Stimulated activated CD8-positive, alpha-beta memory T cell treated with anti-CD3 and anti-CD28 coated beads, Interleukin-2, amount 100 ng/mL, for 48 hours (primary cell): ENCODE measurements at regions not wholly inside any gene's neighbourhood (a gene's known extent, or its start where the extent isn't known, plus 50 kb on each side); places are given as distances from the start of the nearest gene placed in this dataset.

Experiments used
- DNase-seq, 2 donors: peaks; one replicate each; pipeline ENCODE4 v3.0.0-alpha.2; 2020; ENCODE audit warnings: low read depth in 2 of 2

DNA sequence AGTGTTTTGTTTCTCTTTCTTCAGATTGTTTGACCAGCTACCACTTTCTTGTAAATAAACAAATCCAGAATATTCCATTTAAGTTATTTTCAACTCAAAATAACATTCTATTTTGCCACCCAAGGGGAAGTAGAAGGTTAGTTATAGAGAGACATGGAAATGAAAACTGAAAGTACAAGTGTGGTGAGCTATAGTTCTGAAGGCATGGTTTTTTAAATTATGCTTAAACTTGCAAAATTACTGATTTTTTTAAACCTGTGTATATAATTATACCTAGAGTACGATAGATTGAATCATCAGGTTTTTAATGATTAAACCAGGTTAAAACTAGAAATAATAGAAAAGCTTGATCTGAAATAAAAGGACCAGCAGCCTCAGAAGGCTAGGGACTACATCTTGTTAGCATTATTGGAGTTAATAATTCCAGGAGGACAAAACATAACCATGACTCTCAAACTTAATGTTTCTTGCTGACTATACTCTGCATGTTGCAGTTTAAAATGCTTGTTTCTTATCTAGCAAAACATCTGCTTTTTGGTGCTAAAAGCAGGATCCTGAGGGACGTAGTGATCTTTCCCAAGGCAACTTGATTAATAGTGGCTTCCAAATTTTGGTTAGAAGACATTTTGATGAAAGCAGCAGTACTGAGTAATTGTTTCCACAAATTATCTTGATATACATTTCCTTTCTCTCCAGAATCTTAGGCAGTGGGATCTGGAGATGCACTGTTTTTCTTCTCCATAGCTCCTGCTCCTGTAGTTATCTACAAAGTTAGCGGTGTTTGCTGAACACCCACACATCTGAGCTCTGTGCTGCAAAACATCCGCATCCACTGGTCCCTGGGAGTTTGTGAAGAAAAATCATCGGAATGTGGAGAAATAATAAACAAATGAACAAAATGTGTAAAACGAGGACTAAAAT, 327.2 kb upstream of the PKDCC start:
- DNase-seq = no peak

DNA sequence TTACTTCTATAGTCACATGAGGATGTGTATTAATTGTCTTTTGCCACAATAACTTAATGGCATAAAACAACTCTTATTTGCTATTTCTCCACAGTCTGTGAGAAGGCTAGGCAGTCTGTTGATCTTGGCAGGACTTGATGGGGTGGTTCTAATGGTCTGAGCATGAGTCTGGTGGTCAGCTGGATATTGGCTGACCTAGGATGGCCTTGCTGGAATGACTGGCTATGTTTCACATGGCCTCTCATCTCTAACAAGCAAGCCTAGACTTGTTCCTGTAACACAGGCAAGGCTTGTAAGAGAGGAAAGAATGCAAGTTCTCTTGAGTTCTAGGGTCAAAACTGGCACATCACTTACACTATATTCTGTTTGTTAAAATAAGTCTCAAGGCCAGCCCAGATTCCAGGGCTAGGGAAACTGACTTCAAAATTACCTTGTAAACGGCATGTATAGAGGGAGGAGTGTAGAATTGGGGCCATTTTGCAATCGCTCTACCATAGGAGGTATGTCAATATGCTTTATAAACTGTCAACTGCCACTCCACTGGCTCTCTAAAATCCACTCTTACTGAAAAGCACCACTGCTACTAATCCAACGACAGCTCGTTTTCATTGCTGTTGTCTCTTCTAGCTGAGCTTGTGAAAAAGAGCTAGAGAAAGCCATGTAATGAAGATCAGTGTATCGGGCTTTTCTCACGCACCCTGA, 325.0 kb upstream of the PKDCC start:
- no peak for DNase-seq

DNA sequence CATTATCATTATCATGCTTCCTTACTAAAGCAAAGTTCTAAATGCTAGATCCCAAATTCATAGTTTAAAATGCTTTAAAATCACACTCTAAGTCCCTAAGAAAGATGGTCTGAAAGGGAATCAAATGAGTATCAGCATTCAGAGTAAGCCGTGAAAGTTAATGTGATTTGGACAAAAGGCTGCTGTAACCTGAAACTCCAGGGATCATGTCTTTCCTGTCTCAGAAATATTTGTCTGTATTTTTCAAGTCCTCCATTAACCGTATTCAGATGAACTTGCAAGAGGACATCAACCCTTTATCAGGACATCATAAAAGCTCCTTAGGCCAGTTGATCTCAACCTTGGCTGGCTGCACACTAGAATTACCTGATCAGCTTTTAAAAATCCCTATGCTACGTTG, 324.3 kb upstream of the PKDCC start:
- DNase-seq = no peak

- no peak for DNase-seq
Observed at GRCh38 chr2:41724465-41724864, 323.4 kb upstream of the PKDCC start.

GRCh38 chr2:41725901-41726300, 321.9 kb upstream of the PKDCC start:
- no peak for DNase-seq

GRCh38 chr2:41726364-41726763, 321.5 kb upstream of the PKDCC start:
- DNase-seq = no peak

GRCh38 chr2:41727152-41727551, 320.7 kb upstream of the PKDCC start:
- DNase-seq = no peak

- DNase-seq = no peak
Observed at GRCh38 chr2:41727711-41728110, 320.1 kb upstream of the PKDCC start.

GRCh38 chr2:41728788-41729338, 319.0 kb upstream of the PKDCC start:
- no peak for DNase-seq

DNA sequence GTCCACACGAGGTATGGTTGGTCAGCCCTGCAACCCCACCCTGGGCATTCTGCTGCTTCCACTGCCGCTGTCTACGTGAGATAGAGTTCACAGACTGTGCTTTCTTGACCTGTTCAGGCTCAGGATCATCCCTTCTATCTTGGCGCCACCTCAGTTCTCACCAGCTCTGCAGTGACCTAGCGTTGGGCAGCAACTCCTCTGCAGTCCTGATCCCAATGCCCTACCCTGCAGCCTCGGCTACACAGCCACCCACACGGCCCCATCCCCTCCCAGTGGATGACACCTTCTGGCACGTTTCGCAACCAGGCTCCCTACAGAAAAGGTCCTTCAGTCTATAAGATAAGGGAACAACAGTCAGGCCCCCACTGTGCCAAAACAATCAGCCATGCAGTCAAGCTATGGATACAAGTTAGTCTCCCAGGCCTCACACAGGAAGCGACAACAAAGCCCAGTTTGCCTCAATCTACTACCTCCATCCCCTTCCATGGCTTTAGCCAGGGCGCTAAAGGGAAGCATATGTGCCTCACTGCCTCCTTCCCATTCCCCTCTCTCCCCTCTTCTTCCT, 317.9 kb upstream of the PKDCC start:
- no peak for DNase-seq

GRCh38 chr2:41735006-41735405, 312.8 kb upstream of the PKDCC start:
- DNase-seq = no peak

DNA sequence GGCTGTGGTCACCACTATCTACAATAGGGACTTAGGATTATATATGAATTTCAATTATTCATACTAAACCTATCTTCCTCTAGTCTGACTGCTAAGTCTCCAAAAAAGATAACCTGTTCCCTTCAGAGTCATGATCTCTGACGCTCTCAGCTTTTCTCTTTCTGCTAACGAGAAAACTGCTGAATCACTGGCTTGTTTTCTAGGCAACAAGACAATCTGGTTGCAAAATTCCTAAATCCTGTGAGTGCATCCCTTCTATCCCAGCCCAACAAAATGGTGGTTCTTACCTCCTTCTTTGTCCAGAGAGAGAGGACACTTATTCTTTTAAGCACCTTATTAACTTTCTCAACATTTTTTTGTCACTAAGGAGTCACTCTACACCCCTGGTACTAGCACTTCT, 312.3 kb upstream of the PKDCC start:
- DNase-seq = no peak

DNA sequence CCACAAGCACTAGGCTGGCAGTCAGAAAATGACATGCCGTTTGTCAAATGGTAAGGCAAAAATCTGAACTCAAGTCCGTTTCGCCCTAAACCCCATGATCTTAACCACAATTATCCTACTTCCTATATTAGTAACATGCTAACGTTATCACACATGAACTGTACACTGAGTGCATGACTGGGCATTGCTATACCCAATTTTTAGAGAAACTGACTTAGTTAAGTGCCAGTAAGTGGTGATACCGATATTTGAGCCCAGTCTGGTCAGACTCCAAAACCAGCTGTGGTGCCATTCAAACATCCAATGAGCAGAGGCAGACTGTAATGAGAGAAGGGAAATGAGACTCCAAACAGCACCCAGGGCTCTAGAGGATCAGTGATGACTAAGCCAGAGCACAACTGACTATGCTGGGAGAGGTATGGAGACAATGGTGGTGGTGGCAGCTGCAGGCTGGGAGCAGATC, 311.7 kb upstream of the PKDCC start:
- no peak for DNase-seq

- no peak for DNase-seq
Observed at GRCh38 chr2:41736586-41736985, 311.2 kb upstream of the PKDCC start.

DNA sequence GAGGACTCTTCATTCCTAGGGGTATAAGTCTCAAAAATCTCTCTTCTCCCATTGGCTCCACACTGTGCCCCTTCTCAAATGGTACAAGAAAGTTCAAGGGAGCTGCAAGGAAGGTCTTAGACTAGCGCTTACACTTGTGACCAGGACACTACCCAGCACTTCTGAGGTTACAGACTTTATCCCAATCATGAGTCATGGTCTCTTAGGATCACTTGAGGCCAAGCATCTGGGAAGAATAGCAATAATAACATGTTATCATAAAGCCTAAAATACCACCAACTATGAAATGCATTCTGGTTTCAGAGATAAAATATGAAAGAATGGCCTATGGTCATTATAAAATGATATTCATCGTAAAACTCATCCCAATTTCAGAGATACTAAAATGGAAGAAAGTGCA, 309.9 kb upstream of the PKDCC start:
- no peak for DNase-seq

GRCh38 chr2:41741951-41742595, 305.7 kb upstream of the PKDCC start:
- DNase-seq = no peak

- no peak for DNase-seq
Observed at GRCh38 chr2:41743324-41743723, 304.5 kb upstream of the PKDCC start.

DNA sequence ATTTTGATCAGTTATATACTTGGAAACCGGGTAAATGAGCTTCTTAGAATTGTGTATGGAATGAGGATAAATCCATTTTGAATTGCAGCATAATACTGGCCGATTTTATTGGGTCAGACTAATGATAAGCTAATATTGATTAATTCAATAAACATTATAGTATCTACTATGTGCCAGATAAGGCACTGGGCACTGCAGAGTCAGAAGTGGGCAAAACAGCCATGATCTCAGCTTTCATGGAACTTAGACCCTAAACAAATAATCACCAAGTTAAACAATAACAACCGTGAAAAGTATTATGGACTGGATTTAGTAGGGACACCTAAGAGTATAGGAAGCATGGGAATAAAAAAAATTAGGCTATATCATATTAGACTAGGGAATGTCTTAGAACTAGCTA, 297.0 kb upstream of the PKDCC start:
- DNase-seq = no peak

GRCh38 chr2:41759880-41760279, 287.9 kb upstream of the PKDCC start:
- no peak for DNase-seq

GRCh38 chr2:41763141-41763540, 284.7 kb upstream of the PKDCC start:
- DNase-seq = no peak

GRCh38 chr2:41764131-41764530, 283.7 kb upstream of the PKDCC start:
- no peak for DNase-seq

DNA sequence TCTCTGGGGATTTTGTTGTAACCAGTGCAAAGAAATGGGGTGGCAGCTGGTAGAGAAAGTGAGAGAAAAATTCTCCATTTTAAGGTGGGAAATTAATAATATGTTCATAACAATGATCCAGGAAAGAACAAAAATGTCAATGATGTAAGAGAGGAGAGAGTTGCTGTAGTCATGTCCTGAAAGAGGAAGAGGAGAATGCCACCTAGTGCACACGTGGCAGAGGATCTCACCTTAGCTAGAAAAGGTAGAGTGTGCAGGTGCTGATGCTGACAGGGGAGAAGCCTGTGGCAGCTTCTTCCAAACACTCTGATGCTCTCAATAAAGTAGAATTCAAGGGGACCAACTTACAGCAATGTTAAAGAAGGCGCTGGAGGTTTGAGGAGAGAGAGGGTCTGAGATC, 282.9 kb upstream of the PKDCC start:
- no peak for DNase-seq
